ENCODE measurements at regions not wholly inside any gene's neighbourhood (a gene's known extent, or its start where the extent isn't known, plus 50 kb on each side); places are given as distances from the start of the nearest gene placed in this dataset.

- no peak overlapping the region for H3K4me3 ChIP-seq (replicated peaks in 1 of 4; ENCODE audit: control extremely low read depth in 1 of 4, insufficient read depth in 1 of 4, low read depth in 3 of 4, low read length in 4 of 4)
- TF ChIP-seq CTCF (conservative IDR thresholded peaks at IDR 0.05 in 1 of 2, IDR thresholded peaks at IDR 0.05 in 1 of 2; ENCODE audit: low read depth in 1 of 2, low read length in 2 of 2) (no peak), EZH2 (IDR thresholded peaks at IDR 0.05; ENCODE audit: low read length, missing control alignments) (no peak)
- no peaks in the 10 kb centered on the region for H3K4me1 ChIP-seq (ENCODE audit: control insufficient read depth, extremely low read depth, insufficient read depth, low read length)
- peak; percentile 28 to 68 for DNase-seq (ENCODE audit: low read depth in 2 of 2)
- no peak overlapping the region for H3K9ac ChIP-seq (ENCODE audit: insufficient read depth, low read length)
- no peak overlapping the region for H3K27ac ChIP-seq (ENCODE audit: insufficient read depth, low read length)
- no peaks in the 10 kb centered on the region for H4K20me1 ChIP-seq (ENCODE audit: control insufficient read depth, extremely low read depth, insufficient read depth, low read length)
- no peaks in the 10 kb centered on the region for H3K79me2 ChIP-seq (ENCODE audit: control insufficient read depth, insufficient read depth, low read length)
- no peaks in the 10 kb centered on the region for H3K27me3 ChIP-seq (ENCODE audit: control insufficient read depth, insufficient read depth, low read length)
- no peaks in the 10 kb centered on the region for H3K36me3 ChIP-seq (ENCODE audit: control insufficient read depth, insufficient read depth, low read length)
- H3K4me2 ChIP-seq (ENCODE audit: extremely low read depth, insufficient read depth, low read length), result no peak overlapping the region
- H3K9me3 ChIP-seq (ENCODE audit: control insufficient read depth, insufficient read depth, low read depth, low read length), result no peaks in the 10 kb centered on the region
- no peak overlapping the region for H2AFZ ChIP-seq (ENCODE audit: low read length)
Measured at GRCh38 chr15:95996494-95996893, 334.0 kb upstream of the NR2F2 start.

- DNase-seq (ENCODE audit: low read depth in 2 of 2), result no peak
- Histone ChIP-seq H3K9me3 (ENCODE audit: control insufficient read depth, insufficient read depth, low read depth, low read length) (no peaks in the 10 kb centered on the region), H3K27me3 (ENCODE audit: control insufficient read depth, insufficient read depth, low read length) (no peaks in the 10 kb centered on the region), H3K4me3 (replicated peaks in 1 of 4; ENCODE audit: control extremely low read depth in 1 of 4, insufficient read depth in 1 of 4, low read depth in 3 of 4, low read length in 4 of 4) (no peak overlapping the region), H3K79me2 (ENCODE audit: control insufficient read depth, insufficient read depth, low read length) (no peaks in the 10 kb centered on the region), H3K4me2 (ENCODE audit: extremely low read depth, insufficient read depth, low read length) (no peak overlapping the region), H4K20me1 (ENCODE audit: control insufficient read depth, extremely low read depth, insufficient read depth, low read length) (no peaks in the 10 kb centered on the region), H3K36me3 (ENCODE audit: control insufficient read depth, insufficient read depth, low read length) (no peaks in the 10 kb centered on the region), H2AFZ (ENCODE audit: low read length) (no peak overlapping the region), H3K9ac (ENCODE audit: insufficient read depth, low read length) (no peak overlapping the region), H3K4me1 (ENCODE audit: control insufficient read depth, extremely low read depth, insufficient read depth, low read length) (no peaks in the 10 kb centered on the region), H3K27ac (ENCODE audit: insufficient read depth, low read length) (no peak overlapping the region)
- TF ChIP-seq CTCF (conservative IDR thresholded peaks at IDR 0.05 in 1 of 2, IDR thresholded peaks at IDR 0.05 in 1 of 2; ENCODE audit: low read depth in 1 of 2, low read length in 2 of 2) (no peak), EZH2 (IDR thresholded peaks at IDR 0.05; ENCODE audit: low read length, missing control alignments) (no peak)
Measured at GRCh38 chr15:95998935-95999334, 331.6 kb upstream of the NR2F2 start.

GRCh38 chr15:96002890-96003859, 327.3 kb upstream of the NR2F2 start:
- Histone ChIP-seq H4K20me1 (ENCODE audit: control insufficient read depth, extremely low read depth, insufficient read depth, low read length) (no peaks in the 10 kb centered on the region), H3K4me2 (ENCODE audit: extremely low read depth, insufficient read depth, low read length) (no peak overlapping the region), H3K9me3 (ENCODE audit: control insufficient read depth, insufficient read depth, low read depth, low read length) (no peaks in the 10 kb centered on the region), H3K36me3 (ENCODE audit: control insufficient read depth, insufficient read depth, low read length) (no peaks in the 10 kb centered on the region), H3K4me1 (ENCODE audit: control insufficient read depth, extremely low read depth, insufficient read depth, low read length) (no peaks in the 10 kb centered on the region), H3K27me3 (ENCODE audit: control insufficient read depth, insufficient read depth, low read length) (no peaks in the 10 kb centered on the region), H3K79me2 (ENCODE audit: control insufficient read depth, insufficient read depth, low read length) (no peaks in the 10 kb centered on the region), H2AFZ (ENCODE audit: low read length) (no peak overlapping the region), H3K4me3 (replicated peaks in 1 of 4; ENCODE audit: control extremely low read depth in 1 of 4, insufficient read depth in 1 of 4, low read depth in 3 of 4, low read length in 4 of 4) (no peak overlapping the region), H3K9ac (ENCODE audit: insufficient read depth, low read length) (no peak overlapping the region), H3K27ac (ENCODE audit: insufficient read depth, low read length) (no peak overlapping the region)
- TF ChIP-seq CTCF (conservative IDR thresholded peaks at IDR 0.05 in 1 of 2, IDR thresholded peaks at IDR 0.05 in 1 of 2; ENCODE audit: low read depth in 1 of 2, low read length in 2 of 2) (no peak), EZH2 (IDR thresholded peaks at IDR 0.05; ENCODE audit: low read length, missing control alignments) (no peak)
- DNase-seq (ENCODE audit: low read depth in 2 of 2), result no peak

All from fibroblast of lung (primary cell).